Suprapubic skin (tissue), 3 donors: ENCODE measurements at regions not wholly inside any gene's neighbourhood (a gene's known extent, or its start where the extent isn't known, plus 50 kb on each side); places are given as distances from the start of the nearest gene placed in this dataset.

Experiments used
- EP300 ChIP-seq: sonication (generic); formaldehyde crosslinking; IDR thresholded peaks from one replicate; pipeline ENCODE4 v1.6.1; 2017; ENCODE audit warnings: antibody characterized with exemption
- POLR2A ChIP-seq, 2 donors: fragments of 450-650 bp; IDR thresholded peaks; one replicate each; pipeline ENCODE4 v1.6.1; 2017; ENCODE audit warnings: antibody characterized with exemption in 2 of 2, mild to moderate bottlenecking in 2 of 2, moderate library complexity in 2 of 2
- TF ChIP-seq, protein P1 (sequence below), 2 donors: fragments of 200-600 bp in 1 of 2; fragments of 450-650 bp in 1 of 2; sonication (generic) in 1 of 2; IDR thresholded peaks; one replicate each; pipeline ENCODE4 v1.5.1; 2016 to 2019; ENCODE audit warnings: antibody characterized with exemption in 2 of 2, mild to moderate bottlenecking in 1 of 2, moderate library complexity in 1 of 2

DNA sequence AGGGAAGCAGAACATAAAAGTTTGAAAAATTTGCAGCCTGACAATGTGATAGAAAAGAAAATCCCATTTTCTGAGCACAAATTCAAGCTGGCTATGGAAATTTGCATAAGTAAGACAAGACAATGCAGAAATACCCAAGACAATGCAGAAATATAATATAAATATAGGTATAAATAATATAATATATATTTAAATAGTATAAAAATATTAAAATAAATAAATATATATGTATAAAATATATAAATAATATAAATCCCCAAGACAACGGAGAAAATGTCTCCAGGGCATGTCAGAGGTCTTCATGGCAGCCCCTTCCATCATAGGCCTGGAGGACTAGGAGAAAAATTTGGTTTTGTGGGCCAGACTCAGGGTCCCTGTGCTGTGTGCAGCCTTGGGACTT is 125.0 kb upstream of the AADAT start:
- TF ChIP-seq, protein P1, sequence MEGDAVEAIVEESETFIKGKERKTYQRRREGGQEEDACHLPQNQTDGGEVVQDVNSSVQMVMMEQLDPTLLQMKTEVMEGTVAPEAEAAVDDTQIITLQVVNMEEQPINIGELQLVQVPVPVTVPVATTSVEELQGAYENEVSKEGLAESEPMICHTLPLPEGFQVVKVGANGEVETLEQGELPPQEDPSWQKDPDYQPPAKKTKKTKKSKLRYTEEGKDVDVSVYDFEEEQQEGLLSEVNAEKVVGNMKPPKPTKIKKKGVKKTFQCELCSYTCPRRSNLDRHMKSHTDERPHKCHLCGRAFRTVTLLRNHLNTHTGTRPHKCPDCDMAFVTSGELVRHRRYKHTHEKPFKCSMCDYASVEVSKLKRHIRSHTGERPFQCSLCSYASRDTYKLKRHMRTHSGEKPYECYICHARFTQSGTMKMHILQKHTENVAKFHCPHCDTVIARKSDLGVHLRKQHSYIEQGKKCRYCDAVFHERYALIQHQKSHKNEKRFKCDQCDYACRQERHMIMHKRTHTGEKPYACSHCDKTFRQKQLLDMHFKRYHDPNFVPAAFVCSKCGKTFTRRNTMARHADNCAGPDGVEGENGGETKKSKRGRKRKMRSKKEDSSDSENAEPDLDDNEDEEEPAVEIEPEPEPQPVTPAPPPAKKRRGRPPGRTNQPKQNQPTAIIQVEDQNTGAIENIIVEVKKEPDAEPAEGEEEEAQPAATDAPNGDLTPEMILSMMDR (IDR thresholded peaks at IDR 0.05): no peak
- TF ChIP-seq EP300: no peak
- TF ChIP-seq POLR2A (IDR thresholded peaks at IDR 0.05): no peak
